Activated CD4-positive, alpha-beta memory T cell treated with anti-CD3 and anti-CD28 coated beads, Interleukin-2, amount 10 ng/mL, durations not matched to agents 7 days and 5 days (primary cell): ENCODE measurements at regions not wholly inside any gene's neighbourhood (a gene's known extent, or its start where the extent isn't known, plus 50 kb on each side); places are given as distances from the start of the nearest gene placed in this dataset.
"Not testable (repeated sequence)": the region's sequence is repeated elsewhere in the genome, so short reads cannot be mapped to it uniquely, and the experiment has no call there.

Experiments
- CTCF ChIA-PET: fragments of 350-600 bp; sonication (Branson Sonifier 250); formaldehyde crosslinking; loops from one replicate; lab custom pipeline; 2021; ENCODE audit warnings: antibody characterized with exemption, inconsistent platforms; lab: Charles Lee
- POLR2A ChIA-PET: fragments of 350-600 bp; sonication (Branson Sonifier 250); formaldehyde crosslinking; loops from one replicate; lab custom pipeline; 2021; ENCODE audit warnings: antibody characterized with exemption; lab: Charles Lee
- DNase-seq: peaks from one replicate; pipeline ENCODE4 v3.0.0-alpha.2; 2020
- H3K27ac Mint-ChIP-seq: one replicate; pipeline ENCODE4 v1.8.0; 2021; ENCODE audit warnings: mild to moderate bottlenecking, mixed read lengths
- H3K27me3 Mint-ChIP-seq: one replicate; pipeline ENCODE4 v1.8.0; 2021; ENCODE audit warnings: mixed read lengths
- H3K36me3 Mint-ChIP-seq: one replicate; pipeline ENCODE4 v1.8.0; 2021; ENCODE audit warnings: low read depth, mixed read lengths
- H3K4me1 Mint-ChIP-seq: one replicate; pipeline ENCODE4 v1.8.0; 2021; ENCODE audit warnings: mixed read lengths
- H3K4me3 Mint-ChIP-seq: one replicate; pipeline ENCODE4 v1.8.0; 2021; ENCODE audit warnings: mild to moderate bottlenecking, mixed read lengths
- H3K9me3 Mint-ChIP-seq: one replicate; pipeline ENCODE4 v1.8.0; 2021; ENCODE audit warnings: mixed read lengths

DNA sequence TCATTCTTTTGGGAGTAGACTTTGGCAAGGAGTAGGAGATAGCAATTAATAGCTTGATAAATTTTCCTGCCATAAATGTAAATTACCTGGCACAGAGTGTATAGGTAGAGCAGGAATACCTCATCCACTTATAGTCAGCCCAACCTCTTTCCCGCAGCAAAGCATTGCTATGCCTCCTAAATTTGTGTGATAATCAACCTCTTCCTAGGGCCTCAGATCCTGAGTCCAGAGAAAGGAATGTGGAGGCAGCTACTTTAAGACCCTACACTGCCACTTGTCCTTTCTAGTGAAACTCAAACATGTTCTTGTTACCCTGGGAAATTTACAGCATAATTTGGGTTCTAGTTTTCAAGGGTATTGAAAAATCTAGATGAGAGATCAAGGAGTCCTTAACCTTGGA, 919.0 kb downstream of the RAPGEF2 start:
- Mint-ChIP-seq H3K27ac (no peak overlapping the region), H3K27me3 (no peaks in the 10 kb centered on the region), H3K9me3 (no peaks in the 10 kb centered on the region), H3K4me1 (no peaks in the 10 kb centered on the region), H3K4me3 (no peak overlapping the region), H3K36me3 (no peaks in the 10 kb centered on the region)
- ChIA-PET POLR2A (no interaction called here), CTCF (no interaction called here)
- DNase-seq = no peak

DNA sequence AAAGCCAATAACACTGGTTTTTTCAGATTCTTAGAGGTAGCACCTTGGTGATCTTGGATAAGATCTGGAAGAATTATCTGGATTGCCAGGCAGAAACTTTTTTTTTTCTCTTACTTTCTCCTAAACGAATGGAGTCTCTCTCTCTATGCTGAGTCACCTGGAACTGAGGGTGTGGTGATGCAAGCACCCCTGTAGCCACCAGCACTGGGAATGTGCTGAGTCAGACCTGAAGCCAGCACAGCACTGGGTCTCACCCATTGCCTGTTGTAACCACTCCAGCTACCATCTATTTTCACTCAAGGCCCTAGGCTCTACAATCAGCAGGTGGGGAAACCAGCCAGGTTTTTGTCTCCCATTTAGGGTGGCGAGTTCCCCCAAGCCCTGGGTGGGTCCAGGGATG, 923.8 kb downstream of the RAPGEF2 start:
- no peak overlapping the region for H3K27ac Mint-ChIP-seq
- H3K4me1 Mint-ChIP-seq = no peaks in the 10 kb centered on the region
- DNase-seq = no peak
- no peaks in the 10 kb centered on the region for H3K27me3 Mint-ChIP-seq
- ChIA-PET CTCF (no interaction called here), POLR2A (no interaction called here)
- no peaks in the 10 kb centered on the region for H3K36me3 Mint-ChIP-seq
- no peak overlapping the region for H3K4me3 Mint-ChIP-seq
- no peaks in the 10 kb centered on the region for H3K9me3 Mint-ChIP-seq

DNA sequence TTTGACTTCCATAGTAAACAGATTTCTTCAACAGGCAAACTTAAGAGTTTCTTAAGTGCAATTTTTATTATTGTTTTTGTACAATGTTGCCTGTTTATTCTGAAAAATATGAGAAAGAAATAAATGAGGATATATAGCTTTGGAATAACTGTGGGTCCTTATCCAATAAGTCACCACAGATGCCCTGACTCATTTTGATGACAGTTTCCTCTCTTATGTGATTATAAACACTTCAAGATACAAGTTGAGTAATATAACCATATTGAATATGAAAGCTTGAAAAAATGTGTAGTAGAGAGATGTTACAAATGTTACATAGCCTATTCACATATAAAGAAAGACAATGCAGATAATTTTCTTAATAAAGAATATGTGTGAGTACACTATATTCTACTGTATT, 931.6 kb downstream of the RAPGEF2 start:
- H3K27me3 Mint-ChIP-seq = no peaks in the 10 kb centered on the region
- H3K9me3 Mint-ChIP-seq = no peaks in the 10 kb centered on the region
- H3K4me1 Mint-ChIP-seq = no peaks in the 10 kb centered on the region
- ChIA-PET POLR2A (no interaction called here), CTCF (no interaction called here)
- no peak overlapping the region for H3K27ac Mint-ChIP-seq
- DNase-seq = no peak
- no peaks in the 10 kb centered on the region for H3K36me3 Mint-ChIP-seq
- H3K4me3 Mint-ChIP-seq = no peak overlapping the region

DNA sequence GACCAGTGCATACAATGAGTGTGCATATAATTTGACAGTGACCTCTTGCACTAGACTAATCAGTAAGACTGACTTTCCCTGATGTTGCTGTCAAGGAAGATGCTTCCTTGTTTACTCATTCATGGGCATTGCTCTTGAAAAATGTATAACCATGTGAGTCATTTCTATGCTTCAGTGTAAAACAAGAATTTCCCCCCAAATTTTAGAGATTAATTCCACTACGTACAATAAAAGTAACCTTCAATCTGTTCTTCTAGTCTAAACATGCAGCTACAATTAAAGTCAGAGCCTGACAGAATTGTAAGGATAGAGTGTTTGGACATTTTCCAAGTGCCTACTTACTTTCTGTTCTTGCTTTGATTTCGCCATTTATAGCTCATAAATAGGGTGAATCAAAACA, 935.7 kb downstream of the RAPGEF2 start:
- ChIA-PET POLR2A (no interaction called here), CTCF (no interaction called here)
- Mint-ChIP-seq H3K27ac (no peak overlapping the region), H3K9me3 (peaks cover 2% of the 10 kb centered on the region), H3K36me3 (no peaks in the 10 kb centered on the region), H3K4me1 (no peaks in the 10 kb centered on the region), H3K4me3 (no peak overlapping the region), H3K27me3 (no peaks in the 10 kb centered on the region)
- no peak for DNase-seq

DNA sequence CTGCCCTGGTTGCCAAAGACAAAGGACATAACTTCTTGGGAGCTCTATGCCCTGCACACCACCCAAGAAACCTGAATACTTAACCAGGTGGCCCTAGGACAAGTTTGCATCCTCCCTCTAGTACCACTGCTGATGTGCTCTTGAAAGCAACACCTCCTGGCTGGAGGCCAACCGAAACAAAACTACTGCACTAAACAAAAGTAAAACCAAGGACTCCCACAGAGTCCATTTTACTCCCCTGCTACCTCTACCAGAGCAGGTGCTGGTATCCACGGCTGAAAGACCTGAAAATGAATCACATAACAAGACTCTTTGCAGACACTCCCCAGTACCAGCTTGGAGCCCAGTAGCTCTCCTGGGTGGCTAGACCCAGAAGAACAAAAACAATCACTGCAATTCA, 941.8 kb downstream of the RAPGEF2 start:
- H3K4me1 Mint-ChIP-seq = no peaks in the 10 kb centered on the region
- H3K27me3 Mint-ChIP-seq = no peaks in the 10 kb centered on the region
- POLR2A ChIA-PET = no interaction called here

DNA sequence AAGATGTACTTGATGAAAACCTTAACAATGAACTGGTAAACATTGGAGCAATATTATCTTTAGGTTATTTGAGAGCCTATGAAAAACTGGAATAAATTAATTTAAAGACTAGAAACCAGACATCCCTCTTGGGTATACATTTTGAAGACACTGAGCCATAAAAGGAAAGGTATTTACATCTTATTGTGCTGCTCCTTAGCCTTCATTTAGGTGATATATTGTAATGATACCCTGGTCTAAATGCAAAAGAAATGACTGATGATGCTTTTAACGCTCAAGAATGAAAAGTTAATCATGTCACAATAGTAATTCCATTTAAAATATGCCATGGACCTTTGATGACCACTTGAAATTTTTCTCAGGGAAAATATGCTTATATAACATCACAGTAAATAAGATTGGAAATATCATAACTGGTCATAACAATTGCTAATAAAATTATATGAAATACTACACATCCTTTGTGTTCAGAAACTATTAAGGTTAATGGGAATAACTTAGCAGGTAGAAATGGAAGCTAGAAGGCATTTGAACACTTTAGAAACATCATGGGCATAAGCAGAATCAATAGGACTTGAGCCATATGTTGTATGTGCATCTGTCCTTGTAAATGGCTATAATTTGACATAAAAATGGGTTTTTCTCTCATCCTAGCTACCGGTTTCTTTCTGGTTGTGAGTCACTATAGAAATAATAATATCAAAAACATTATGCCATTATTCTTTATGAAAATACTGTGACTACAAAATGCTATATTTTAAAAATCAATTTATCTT, 979.7 kb downstream of the RAPGEF2 start:
- CTCF ChIA-PET = no interaction called here
- no peaks in the 10 kb centered on the region for H3K27me3 Mint-ChIP-seq
- DNase-seq = no peak

More for the DNA sequence above, 941.8 kb downstream of the RAPGEF2 start:
- Mint-ChIP-seq H3K9me3 (peaks cover 10% of the 10 kb centered on the region), H3K36me3 (no peaks in the 10 kb centered on the region), H3K27ac (no peak overlapping the region), H3K4me3 (no peak overlapping the region)
- DNase-seq = no peak
- CTCF ChIA-PET = no interaction called here

DNA sequence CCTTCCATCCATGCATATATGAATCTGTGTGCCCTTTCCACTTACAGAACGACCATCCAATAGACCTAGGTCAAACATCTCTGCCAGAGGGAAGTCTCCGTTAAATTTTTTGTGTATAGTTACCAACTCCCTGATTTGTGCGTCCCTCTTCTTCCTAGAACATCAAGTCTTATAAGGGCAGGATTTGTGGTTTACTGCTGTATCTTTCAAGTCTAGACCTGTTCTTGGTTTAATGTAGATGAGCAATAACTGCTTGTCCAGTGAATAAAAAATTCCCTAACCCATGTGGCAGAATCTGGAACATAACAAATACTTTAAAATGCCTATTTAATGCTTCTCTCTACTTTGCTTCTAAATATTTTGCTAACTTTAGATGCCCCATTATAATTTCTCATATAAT, 988.8 kb downstream of the RAPGEF2 start:
- CTCF ChIA-PET = no interaction called here
- Mint-ChIP-seq H3K36me3 (no peaks in the 10 kb centered on the region), H3K9me3 (peaks cover 8% of the 10 kb centered on the region), H3K4me3 (no peak overlapping the region), H3K4me1 (no peaks in the 10 kb centered on the region), H3K27ac (no peak overlapping the region), H3K27me3 (no peaks in the 10 kb centered on the region)
- POLR2A ChIA-PET = no interaction called here
- no peak for DNase-seq

More for the DNA sequence above, 979.7 kb downstream of the RAPGEF2 start:
- no peak overlapping the region for H3K4me3 Mint-ChIP-seq
- POLR2A ChIA-PET = no interaction called here
- no peak overlapping the region for H3K27ac Mint-ChIP-seq
- H3K4me1 Mint-ChIP-seq = no peaks in the 10 kb centered on the region
- peaks cover 9% of the 10 kb centered on the region for H3K9me3 Mint-ChIP-seq
- no peaks in the 10 kb centered on the region for H3K36me3 Mint-ChIP-seq

DNA sequence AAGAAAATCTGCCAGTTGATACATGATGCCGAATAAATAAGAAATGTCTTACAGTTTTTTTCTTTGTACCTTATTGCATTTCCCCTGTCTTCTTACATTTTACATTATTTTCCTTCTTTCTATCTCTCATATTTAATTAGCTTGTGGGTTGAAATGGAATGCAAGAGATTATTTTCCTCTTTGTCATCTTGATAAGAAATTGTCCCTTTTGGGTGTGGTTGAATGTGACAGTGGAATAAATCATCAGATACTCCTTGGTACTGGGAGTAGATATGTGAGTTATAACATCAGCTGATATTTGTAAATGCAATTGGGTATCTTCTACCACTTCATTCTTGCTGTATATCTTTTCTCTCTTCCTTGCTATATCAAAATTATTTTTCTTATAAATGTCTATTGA, 997.4 kb downstream of the RAPGEF2 start:
- no peaks in the 10 kb centered on the region for H3K36me3 Mint-ChIP-seq
- no peaks in the 10 kb centered on the region for H3K27me3 Mint-ChIP-seq
- H3K4me3 Mint-ChIP-seq = no peak overlapping the region
- ChIA-PET POLR2A (no interaction called here), CTCF (no interaction called here)
- no peak overlapping the region for H3K27ac Mint-ChIP-seq
- H3K4me1 Mint-ChIP-seq = no peaks in the 10 kb centered on the region
- peaks cover 2% of the 10 kb centered on the region for H3K9me3 Mint-ChIP-seq
- no peak for DNase-seq

DNA sequence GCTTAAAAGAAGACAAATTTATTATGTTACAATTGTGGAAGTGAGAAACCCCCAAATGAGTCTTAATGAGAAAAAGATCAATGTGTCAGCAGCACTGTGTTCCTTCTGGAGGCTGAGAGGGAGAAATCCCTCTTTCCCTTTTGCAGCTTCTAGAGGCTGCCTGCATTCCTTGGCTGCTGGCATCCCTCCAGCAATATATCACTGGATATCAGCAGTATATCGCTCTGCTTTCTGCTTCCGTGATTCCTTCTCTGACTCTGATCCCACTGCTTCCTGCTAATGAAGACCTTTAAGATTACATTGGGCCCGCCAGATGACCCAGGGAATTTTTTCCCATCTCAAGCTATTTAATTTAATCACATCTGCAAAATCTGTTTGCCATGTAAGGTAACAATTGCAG, 1008.0 kb downstream of the RAPGEF2 start:
- no peak overlapping the region for H3K4me3 Mint-ChIP-seq
- no peaks in the 10 kb centered on the region for H3K36me3 Mint-ChIP-seq
- ChIA-PET POLR2A (no interaction called here), CTCF (no interaction called here)
- DNase-seq = no peak
- H3K27ac Mint-ChIP-seq = no peak overlapping the region
- no peaks in the 10 kb centered on the region for H3K4me1 Mint-ChIP-seq
- peaks cover 19% of the 10 kb centered on the region for H3K9me3 Mint-ChIP-seq
- H3K27me3 Mint-ChIP-seq = no peaks in the 10 kb centered on the region

DNA sequence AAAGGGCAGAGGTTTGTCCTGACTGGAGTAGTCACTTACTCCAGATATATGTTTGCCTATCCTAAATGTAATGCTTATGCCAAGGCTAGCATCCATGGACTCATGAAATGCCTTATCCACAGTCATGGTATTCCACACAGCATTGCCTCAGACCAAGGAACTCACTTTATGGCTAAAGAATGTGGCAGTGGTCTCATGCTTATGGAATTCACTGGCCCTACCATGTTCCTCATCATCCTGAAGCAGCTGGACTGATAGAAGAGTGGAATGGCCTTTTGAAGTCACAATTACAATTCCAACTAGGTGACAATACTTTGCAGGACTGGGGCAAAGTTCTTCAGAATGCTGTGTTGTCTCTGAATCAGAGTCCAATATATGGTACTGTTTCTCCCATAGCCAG, 1014.8 kb downstream of the RAPGEF2 start:
- Mint-ChIP-seq H3K27me3 (no peaks in the 10 kb centered on the region), H3K9me3 (peaks cover 13% of the 10 kb centered on the region), H3K27ac (no peak overlapping the region), H3K4me1 (no peaks in the 10 kb centered on the region), H3K36me3 (no peaks in the 10 kb centered on the region), H3K4me3 (no peak overlapping the region)
- no peak for DNase-seq
- ChIA-PET POLR2A (no interaction called here), CTCF (no interaction called here)

DNA sequence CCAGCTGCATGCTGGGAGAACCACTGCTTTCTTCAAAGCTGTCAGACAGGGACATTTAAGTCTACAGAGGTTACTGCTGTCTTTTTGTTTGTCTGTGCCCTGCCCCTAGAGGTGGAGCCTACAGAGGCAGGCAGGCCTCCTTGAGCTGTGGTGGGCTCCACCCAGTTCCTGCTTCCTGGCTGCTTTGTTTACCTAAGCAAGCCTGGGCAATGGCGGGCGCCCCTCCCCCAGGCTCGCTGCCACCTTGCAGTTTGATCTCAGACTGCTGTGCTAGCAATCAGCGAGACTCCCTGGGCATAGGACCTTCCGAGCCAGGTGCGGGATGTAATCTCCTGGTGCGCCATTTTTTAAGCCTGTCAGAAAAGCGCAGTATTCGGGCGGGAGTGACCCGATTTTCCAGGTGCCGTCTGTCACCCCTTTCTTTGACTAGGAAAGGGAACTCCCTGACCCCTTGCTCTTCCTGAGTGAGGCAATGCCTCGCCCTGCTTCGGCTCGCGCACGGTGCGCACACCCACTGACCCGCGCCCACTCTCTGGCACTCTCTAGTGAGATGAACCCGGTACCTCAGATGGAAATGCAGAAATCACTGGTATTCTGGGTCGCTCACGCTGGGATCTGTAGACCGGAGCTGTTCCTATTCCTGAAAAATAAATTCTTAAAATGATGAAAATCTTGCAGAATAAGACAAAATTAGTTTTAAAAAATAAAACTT, 1022.9 kb downstream of the RAPGEF2 start:
- H3K27ac Mint-ChIP-seq, POLR2A ChIA-PET, H3K4me1 Mint-ChIP-seq, H3K27me3 Mint-ChIP-seq, H3K9me3 Mint-ChIP-seq, DNase-seq, H3K36me3 Mint-ChIP-seq, CTCF ChIA-PET, H3K4me3 Mint-ChIP-seq: not testable (repeated sequence)

DNA sequence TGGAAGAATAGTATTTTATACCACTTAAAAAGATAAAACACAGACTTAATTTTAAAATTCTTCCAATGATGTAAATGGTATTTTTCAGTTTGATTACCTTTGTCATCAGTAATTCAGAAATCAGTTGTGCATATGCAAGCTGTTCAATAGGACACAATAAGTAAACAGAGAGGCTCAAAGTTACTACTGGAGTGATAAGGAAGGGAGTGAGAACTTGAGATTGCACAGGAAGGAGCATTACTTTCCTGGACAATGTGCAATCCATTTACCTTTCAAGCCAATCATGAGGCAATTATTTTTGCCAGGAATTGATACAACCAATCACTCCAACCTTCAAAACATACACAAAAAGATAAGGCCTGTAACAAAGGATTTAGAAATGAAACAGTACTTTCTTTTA, 1024.3 kb downstream of the RAPGEF2 start:
- no peaks in the 10 kb centered on the region for H3K36me3 Mint-ChIP-seq
- no peaks in the 10 kb centered on the region for H3K27me3 Mint-ChIP-seq
- no peak overlapping the region for H3K4me3 Mint-ChIP-seq
- CTCF ChIA-PET = no interaction called here
- no peaks in the 10 kb centered on the region for H3K9me3 Mint-ChIP-seq
- H3K27ac Mint-ChIP-seq = no peak overlapping the region
- DNase-seq = no peak
- no peaks in the 10 kb centered on the region for H3K4me1 Mint-ChIP-seq
- POLR2A ChIA-PET = no interaction called here

DNA sequence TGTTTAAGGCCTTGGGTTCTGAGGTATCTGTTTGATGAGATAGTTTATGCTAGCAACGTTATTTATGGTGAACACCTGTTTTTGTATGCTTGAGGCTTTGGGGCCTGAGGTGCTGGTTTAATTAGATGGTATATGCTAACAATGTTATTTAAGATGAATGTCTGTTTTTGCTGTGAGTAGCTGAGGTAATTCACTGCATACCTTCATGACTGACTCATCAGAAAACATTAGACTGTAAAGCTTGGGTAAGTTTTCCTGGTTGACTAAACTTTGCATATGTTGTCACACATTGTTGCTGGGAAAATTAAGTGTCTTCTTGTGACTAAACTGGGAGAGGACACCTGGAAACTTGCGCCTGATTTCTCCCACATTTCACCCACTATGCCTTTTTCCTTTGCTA, 1026.6 kb downstream of the RAPGEF2 start:
- POLR2A ChIA-PET = no interaction called here
- H3K4me3 Mint-ChIP-seq = no peak overlapping the region
- H3K4me1 Mint-ChIP-seq = no peaks in the 10 kb centered on the region
- no peaks in the 10 kb centered on the region for H3K27me3 Mint-ChIP-seq
- H3K27ac Mint-ChIP-seq = no peak overlapping the region
- CTCF ChIA-PET = no interaction called here
- H3K36me3 Mint-ChIP-seq = no peaks in the 10 kb centered on the region
- DNase-seq = no peak
- peaks cover 4% of the 10 kb centered on the region for H3K9me3 Mint-ChIP-seq

DNA sequence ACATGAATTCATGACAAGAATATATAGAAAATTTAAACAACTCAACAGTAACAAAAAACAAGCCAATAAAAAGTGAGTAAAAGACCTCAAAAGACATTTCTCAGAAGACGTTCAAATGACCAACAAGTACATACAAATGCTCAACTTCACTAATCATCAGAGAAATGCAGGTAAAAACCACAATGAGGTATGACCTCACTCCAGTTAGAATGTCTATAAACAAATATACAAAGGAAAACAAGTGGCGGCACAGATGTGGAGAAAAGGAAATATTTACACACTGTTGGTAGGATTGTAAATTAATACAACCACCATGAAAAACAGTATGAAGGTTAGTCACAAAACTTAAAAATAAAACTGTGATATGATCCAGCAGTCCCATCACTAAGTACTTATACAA, 1033.1 kb downstream of the RAPGEF2 start:
- Mint-ChIP-seq H3K27me3 (no peaks in the 10 kb centered on the region), H3K4me3 (no peak overlapping the region), H3K27ac (no peak overlapping the region), H3K4me1 (no peaks in the 10 kb centered on the region), H3K36me3 (no peaks in the 10 kb centered on the region), H3K9me3 (peaks cover 4% of the 10 kb centered on the region)
- ChIA-PET CTCF (no interaction called here), POLR2A (no interaction called here)
- no peak for DNase-seq
